ENCODE measurements at regions not wholly inside any gene's neighbourhood (a gene's known extent, or its start where the extent isn't known, plus 50 kb on each side); places are given as distances from the start of the nearest gene placed in this dataset.
"Not testable (repeated sequence)": the region's sequence is repeated elsewhere in the genome, so short reads cannot be mapped to it uniquely, and the experiment has no call there.

DNA sequence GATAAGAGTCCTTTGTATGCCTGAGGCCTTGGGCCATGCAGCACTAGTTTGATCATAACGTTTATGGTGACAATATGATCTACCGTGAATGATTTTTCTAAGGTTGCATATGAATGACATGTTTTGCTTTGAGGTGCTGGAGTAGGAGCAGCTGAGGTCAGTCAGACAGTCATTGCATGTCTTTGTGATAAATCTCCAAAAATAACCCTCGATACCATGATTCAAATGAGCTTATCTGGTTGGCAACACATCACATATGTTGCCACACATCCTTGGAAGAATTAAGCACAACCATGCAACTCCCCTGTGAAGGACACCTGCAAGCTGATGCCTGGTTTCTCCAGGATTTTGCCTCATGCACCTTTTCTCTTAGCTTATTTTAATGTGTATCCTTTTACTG, 394.5 kb downstream of the LTN1 start:
- DNase-seq = no peak

DNA sequence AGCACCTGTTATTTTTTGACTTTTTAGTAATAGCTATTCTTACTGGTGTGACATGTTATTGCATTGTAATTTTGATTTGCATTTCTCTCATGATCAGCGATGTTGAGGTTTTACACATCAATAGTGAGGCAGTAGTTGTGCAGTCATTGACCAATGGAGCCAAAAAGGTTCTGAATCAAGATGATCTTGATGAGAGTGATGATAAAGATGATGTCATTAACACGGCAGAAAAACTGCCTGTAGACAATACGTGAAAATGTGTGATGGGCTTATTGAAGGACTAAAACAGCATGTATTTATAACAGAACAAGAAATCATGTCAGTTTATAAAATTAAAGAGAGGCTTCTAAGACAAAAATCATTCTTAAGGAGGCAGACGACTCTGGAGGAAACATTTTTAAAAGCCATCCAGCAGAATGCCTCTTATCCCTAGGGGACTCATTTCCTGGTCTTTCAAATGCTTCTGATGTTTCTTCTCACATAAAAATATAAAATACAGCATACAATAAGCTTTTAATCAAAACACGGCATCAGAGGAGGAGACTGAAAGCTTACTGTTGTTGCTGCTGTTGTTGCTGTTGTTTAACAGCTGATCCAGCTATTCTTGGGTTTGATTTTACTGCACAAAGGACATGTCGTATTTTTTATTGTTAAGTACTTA, 400.3 kb downstream of the LTN1 start:
- DNase-seq = no peak

DNA sequence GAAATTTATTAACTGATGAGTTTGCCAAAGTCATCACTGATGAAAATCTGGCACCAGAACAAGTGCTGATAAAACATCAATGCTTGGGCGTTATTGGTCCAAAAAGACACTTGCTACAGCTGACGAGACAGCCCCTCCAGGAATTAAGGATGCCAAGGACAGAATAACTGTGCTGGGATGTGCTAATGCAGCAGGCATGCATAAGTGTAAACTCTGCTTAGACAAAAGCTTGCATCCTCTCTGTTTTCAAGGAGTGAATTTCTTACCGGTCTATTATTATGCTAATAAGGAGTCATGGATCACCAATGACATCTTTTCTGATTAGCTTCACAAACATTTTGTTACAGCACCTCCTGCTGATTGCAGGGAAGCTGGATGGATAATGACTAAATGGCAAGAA, 402.0 kb downstream of the LTN1 start:
- DNase-seq = no peak

DNA sequence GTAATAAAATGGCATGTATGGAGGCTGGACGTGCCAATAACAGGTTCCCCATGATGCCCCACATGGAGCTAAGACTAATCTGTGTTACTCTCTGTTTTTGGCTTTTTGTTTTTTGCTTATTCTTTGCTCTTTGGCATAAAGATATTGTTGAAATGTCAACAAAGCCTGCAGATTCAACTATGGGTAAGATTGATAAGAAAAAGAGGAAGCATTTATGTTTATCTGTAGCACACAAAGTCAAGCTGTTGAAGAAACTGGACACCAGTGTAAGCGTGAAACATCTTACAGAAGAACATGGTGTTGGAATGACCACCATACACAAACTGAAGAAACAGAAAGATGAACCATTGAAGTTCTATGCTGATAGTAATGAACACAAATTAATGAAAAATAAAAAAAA, 402.7 kb downstream of the LTN1 start:
- no peak for DNase-seq

DNA sequence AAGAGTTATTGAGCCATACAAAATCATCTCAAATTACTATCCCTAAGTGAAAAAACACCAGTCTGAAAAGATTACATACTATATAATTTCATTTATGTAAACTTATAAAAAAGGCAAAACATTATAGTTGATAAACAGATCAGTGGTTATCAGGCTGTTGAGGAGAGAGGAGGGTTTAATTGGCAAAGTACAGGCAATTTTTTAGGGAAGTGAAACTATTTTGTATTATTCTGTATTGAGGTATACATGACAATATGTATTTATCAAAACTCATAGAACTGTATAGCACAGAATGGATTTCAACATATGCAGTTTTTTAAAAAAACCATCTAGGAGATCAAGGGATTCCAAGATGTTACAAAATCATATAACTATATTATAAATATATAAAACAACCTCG, 403.7 kb downstream of the LTN1 start:
- no peak for DNase-seq

DNA sequence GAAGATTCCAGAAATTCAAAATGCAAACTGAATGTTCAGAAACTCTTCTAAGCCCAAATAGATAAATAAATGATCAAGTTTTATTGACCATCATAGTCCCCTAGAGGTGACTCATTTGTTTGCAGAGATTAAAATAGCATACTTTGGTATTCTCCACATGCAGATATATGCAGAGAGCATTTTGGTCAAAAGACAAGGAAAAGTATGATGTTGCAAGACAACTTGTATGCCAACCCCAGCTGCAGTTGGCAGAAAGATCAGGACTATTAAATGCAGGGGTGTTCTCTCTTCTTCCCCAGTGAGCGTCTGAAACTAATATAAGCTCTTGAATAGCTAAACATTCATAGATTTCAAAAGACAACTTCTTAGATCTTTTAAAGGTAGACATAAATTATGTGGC, 404.9 kb downstream of the LTN1 start:
- DNase-seq = no peak

DNA sequence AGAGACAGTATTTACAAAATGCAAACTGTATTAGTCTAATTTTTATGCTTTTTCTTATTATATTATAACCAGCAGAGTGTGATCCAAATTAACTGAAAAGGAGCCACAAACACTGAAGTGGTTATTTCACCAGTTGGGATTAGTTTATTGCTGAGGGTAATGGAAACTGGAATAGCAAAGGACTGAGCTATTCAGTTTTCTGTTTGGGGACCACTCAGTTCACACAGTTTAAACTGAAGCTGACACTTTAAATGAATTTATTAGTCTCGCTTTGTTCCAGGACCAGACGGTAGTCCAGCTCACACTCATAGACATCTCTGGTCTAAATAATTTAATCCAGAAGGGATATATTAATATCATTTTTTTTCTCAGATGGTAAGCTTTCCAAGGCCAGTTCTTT, 410.7 kb downstream of the LTN1 start:
- DNase-seq = no peak

DNA sequence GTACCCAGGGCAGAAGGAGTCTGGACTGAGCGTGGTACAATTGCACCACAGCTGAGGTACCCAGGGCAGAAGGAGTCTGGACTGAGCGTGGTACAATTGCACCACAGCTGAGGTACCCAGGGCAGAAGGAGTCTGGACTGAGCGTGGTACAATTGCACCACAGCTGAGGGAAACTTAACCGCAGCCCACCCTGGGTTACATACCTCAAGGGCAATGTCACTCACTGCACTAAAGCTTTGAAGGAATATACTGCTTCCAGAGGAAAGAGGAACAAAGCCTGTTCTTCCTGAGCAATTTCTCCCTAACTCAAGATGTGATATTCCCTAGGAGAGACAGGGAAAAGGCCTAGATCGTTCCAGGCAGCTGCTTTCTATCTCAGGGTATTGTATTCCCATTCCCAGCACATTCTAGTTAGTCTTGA, 411.4 kb downstream of the LTN1 start:
- DNase-seq = not testable (repeated sequence)

DNA sequence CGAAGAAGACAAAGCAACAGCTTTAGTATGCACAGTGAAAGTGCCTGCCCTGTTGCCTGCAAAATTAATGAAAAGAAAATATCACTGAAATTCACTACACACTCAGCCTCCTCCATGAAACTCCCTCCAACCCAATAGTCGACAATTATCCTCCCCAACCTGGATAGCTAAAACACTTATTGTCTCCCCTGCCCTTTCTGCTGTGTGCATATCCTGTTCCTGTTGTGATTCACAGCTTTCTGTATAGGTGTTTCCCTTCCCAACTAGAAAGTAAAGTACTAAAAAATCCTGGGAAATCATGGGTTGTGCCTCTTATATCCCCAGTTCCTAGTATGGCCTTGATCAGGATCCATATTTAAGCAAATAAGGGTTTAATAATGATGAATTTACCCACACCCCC, 412.1 kb downstream of the LTN1 start:
- DNase-seq = no peak

DNA sequence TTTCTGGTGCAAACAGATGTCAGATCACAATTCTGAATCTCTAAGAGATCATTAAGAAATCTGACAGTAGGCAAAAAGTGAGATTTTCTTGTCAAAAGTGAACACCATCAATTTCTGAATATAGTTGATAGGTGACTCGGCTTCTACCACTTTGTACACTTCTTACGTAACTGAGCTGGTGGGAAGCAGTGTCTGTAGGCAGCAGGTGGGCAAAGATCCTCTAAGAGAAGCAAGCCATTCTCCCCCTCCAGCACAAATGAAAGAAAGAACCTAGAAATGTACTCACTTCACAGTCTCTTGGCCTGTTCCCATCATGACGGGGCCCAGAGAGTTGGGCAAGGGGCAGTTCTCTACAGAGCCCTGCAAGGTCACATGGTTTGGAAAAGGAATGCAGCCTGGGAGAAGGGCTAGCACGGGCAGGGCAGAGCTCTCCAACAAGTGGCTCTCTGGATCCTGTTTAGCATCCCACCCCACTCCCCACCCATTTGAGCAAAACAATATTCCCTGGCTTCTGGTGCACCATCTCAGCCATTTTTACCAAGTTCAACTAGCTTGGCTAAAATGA, 412.6 kb downstream of the LTN1 start:
- no peak for DNase-seq

DNA sequence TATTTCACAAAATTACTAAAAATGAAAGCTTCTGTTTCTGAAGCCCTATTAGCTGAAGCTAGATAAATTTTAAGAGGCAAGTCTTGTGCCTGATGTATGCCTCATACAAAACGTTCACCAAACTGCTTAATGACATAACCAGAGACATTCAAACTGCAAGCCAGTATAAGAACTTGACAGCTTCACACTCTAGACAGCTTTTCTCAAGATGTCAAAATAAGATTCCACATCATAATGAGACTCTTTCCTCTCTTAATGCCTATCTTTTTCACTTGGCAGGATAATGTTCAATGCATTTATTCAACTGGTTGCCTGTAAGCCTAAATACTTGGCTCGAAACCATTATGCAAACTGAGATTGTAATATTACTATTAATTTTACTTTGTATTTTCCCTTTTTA, 424.0 kb downstream of the LTN1 start:
- no peak for DNase-seq

DNA sequence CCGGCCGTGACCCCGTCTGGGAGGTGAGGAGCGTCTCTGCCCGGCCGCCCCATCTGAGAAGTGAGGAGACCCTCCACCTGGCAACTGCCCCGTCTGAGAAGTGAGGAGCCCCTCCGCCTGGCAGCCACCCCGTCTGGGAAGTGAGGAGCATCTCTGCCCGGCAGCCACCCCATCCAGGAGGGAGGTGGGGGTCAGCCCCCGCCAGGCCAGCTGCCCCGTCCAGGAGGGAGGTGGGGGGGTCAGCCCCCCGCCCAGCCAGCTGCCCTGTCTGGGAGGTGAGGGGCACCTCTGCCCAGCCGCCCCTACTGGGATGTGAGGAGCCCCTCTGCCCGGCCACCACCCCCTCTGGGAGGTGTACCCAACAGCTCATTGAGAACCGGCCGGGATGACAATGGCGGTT, 428.7 kb downstream of the LTN1 start:
- not testable (repeated sequence) for DNase-seq

DNA sequence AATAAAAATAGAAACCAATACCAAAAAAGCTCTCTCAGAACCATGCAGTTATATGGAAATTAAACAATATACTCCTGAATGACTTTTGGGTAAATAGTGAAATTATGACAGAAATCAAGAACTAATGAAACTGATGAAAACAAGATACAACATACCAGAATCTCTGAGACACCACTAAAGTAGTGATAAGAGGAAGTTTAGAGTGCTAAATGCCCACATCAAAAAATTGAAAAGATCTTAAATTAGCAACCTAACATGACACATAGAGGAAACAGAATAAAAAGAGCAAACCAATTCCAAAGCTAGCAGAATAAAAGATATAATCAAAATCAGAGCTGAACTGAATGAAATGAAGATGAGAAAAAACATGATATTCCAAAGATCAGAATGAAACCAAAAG, 430.9 kb downstream of the LTN1 start:
- DNase-seq = no peak

DNA sequence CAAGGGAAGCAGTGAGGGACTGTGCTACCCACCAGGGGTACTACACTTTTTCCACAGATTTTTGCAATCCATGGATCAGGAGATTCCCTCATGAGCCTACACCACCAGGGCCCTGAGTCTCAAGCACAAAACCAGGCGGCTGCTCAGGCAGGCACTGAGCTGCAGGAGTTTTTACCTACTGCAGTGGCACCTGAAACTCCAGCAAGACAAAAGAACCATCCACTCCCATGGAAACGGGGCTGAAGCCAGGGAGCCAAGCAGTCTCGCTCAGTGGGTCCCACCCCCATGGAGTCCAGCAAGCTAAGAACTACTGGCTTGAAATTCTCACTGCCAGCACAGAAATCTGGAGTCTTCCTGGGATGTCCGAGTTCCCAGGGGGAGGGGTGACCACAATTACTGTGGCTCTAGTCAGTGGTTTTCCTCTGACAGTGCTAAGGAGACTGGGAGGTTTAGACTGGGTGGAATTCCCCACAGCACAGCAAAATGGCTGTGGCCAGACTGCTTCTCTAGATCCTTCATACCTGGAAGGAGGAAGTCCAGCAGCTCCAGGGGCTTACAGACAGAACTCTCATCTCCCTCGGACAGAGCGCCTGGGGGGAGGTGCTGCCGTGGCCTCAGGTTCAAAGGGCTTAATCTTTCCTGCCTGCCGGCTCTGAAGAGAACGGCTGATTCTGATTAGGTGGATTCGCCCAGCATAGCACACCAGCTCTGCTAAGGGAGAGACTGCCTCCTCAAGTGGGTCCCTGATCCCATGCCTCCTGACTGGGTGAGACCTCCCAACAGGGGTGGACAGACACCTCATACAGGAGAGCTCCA, 437.8 kb downstream of the LTN1 start:
- no peak for DNase-seq

DNA sequence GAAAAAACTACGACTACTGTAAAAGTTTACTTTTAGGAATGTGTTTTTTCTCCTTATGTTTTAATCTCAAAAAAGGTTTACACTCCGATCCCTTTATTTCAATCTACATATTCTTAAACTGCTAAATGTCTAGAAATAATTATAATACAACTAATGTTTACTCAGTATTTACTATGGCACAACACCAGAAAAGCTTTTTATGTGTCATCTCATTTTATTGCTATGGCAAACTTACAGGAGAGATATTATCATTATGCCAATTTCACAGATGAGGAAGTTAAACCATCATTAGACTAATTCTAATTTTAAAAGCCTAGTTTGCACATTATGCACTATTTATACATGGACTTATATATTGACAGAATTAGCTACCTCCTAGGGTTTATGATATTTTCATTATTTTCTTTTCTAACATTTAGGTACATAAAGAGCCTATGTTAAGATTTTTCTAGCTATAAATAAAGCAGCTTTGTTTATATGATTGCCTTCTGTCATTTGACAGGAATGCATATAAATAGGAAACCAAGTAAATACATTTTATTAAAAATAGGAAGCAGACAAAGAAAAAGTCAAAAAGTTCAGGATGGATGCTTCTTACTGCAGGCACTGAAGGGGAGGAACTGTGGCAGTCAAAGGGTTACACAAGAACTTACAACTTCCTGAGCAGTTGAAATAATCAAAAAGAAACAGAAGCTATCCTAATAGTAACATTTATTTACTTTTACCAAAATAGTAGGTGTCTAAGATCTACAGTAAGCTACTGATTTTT, 442.4 kb downstream of the LTN1 start:
- no peak for DNase-seq

DNA sequence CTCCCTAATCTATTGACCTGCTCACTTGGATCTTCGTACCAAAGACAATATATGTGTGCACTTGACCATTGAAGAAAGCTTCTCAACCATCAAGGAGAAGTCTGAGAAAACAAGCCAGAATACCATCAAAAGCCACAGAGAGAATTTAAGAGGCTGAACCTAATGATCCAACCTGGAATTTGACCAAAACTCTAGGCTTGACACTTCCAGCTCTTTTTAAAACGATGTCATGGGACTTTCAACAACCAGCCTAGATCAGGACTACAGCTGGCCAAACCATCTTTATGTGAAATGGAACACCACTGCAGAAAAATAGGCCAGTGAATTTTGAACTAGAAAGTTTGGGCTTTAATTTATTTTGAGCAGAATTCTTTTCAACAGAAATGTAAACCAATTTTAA, 444.4 kb downstream of the LTN1 start:
- no peak for DNase-seq

DNA sequence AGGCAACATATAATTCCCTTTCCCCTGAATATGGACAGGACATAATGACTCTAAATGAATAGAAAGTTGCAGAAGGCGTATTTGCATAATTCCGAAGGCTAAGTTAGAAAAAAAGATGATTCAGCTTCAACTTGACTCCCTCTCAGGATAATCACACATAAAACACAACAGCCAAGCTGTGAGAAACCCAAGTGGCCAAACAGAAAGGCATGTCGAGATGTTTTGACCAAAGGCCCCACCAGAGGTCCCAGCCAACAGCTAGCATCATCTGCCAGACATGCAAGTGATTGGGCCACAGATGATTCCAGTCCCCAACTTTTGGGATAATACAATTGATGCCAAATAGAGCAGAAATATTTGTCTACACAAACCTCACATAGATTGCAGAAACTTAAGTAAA, 444.9 kb downstream of the LTN1 start:
- no peak for DNase-seq

DNA sequence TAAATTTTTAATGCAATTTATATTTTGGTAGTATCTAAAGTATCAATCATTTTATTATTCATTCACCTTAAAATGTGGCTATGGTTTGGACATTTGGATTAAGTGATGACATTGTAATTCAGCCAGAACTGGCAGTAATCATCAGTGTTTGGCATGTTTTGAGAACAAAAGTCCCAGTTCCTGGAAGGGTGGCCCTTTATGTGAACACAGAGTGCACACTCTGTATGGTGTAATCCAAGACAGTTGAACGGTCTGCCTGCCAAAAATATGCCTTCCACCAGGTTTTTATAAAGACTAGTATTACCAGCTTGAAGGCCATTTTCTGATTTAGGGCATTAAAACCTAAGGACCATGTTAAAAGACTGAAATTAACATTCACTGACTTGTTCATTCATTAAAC, 448.7 kb downstream of the LTN1 start:
- no peak for DNase-seq

DNA sequence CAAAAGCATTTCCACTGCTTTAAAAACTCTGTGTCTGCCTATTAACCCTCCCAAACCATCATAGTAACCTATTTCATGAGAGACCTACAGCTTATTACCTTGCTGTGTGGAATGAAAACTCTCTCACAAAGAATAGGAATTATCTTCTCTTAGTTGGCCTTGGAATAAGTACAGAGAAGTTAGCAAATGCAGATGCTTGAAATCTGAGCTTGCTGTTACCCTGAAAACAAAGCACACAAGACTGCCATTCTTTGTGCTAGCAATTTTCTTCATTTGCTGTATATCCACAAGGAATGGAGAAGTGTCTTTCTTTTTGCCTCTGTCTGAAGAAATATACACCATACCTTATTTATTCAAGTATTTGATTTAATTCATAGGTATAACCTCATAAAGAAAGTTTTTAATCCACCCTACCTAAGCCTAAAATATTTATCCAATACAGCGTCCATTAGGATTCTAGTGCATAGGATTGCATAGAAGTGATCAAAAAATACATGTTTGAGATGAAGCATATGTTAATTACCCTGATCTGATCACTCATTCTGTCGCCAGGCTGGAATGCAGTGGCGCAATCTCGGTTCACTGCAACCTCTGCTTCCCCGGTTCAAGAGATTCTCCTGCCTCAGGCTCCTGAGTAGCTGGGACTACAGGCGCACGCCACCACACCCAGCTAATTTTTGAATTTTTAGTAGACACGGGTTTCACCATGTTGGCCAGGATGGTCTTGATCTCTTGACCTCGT, 451.1 kb downstream of the LTN1 start:
- no peak for DNase-seq

DNA sequence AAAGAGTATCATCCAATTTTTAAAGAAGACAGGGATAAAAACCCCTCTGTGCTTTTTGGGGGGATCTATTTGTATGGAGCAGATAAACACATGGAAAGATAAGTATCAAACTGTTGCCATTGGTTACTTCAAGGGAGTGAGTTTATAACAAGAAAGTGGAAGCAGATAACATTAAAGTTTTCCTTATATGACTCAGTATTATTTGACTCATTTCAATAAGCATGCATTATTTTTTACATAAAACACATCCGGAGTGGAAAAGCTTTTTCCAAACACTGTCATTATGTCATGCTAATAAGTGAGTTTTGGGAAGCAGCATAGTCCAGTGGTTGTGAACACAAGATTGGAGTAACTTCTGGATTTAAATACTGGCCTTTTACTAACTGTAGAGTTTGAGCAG, 452.2 kb downstream of the LTN1 start:
- DNase-seq = no peak

DNA sequence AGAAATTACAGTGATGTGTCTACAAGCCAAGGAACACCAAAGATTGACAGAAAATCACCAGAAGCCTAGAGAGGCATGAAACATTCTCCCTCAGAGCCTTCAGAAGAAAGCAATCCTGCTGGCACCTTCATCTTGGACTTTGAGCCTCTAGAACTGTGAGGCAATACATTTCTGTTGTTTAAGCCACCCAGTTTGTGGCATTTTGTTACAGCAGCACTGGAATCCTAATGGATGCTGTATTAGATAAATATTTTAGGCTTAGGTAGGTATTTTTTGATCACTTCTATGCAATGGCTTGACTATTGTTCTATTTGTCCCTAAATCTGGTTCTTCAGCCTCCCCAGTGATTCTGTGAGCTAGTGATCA, 453.1 kb downstream of the LTN1 start:
- DNase-seq = no peak
